Brain pericyte (primary cell): ENCODE measurements at regions not wholly inside any gene's neighbourhood (a gene's known extent, or its start where the extent isn't known, plus 50 kb on each side); places are given as distances from the start of the nearest gene placed in this dataset.

ENCODE experiments used
- DNase-seq: peaks from one replicate; pipeline ENCODE4 v3.0.0-alpha.2; 2012; ENCODE audit warnings: low read depth, low spot score

- DNase-seq = no peak
Observed at GRCh38 chr2:223383315-223383714, 218.8 kb downstream of the SCG2 start.

DNA sequence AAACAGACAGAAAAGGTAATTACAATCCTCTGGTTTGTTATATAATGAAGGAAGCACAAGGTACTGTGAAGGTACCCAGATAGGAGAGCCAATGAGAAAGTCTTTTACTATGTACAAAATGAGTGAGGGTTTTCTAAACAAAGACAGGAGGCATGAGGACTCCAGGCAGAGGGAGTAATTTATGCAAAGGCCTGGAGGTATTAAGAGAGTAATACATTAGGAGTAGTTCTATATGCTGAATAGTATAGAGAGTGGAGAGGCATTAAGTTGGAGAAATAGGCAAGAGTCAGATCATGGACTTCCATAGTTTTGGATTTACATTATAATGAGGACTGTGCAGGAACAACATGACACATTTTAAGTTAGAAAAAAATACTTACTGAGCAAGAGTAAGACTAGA is 216.0 kb downstream of the SCG2 start:
- DNase-seq = no peak

- no peak for DNase-seq
Observed at GRCh38 chr2:223386984-223387383, 215.2 kb downstream of the SCG2 start.

- DNase-seq = no peak
Observed at GRCh38 chr2:223389624-223390023, 212.5 kb downstream of the SCG2 start.

DNA sequence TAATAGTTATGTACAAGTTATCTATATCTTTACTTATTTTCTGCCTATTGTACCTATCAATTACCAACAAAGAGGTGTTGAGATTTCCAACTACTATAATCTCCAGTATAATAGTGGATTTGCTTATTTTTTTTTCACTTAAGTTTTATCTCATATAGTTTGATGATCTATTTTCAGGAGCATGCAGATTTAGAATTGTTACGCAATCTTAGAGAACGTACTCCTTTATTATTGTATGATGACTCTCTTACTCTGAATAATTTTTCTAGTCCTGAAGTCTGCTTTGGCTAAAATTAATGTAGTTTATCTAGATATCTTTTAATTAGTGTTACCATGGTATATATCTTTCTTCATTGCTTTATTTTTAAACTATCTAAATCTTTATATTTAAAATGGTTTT is 205.2 kb downstream of the SCG2 start:
- no peak for DNase-seq

DNA sequence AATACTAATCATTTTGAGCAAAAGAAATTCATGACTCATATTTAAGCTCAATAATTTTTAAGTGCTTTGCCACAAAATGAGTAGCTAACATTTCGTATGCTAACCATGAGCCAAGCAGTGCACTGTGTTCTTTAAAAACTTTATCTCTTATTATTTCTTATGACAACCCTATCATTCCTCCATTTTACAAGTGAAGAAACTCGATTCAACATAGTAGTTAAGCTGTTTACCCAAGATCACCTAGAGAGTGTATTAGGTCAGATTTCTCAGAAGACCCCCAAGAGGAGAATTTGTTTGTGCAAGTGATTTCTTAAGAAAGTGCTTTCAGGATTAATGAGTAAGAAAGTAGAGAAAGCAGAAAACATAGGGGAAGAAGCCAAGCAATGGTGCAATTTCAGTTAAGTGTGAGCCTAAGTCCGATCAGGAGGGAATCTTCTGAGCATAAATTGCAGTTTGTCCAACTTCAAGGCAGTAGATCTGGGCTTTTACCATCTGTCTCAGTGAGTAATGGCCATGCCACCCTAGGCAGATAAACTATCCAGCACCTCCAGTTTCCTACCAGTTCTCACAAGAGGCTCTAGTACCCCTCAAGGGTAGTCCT is 202.7 kb downstream of the SCG2 start:
- DNase-seq = no peak

GRCh38 chr2:223404616-223405015 is 197.5 kb downstream of the SCG2 start:
- no peak for DNase-seq

- no peak for DNase-seq
Observed at GRCh38 chr2:223414646-223415045, 187.5 kb downstream of the SCG2 start.

GRCh38 chr2:223415071-223415470 is 187.1 kb downstream of the SCG2 start:
- no peak for DNase-seq

GRCh38 chr2:223416815-223417610 is 185.1 kb downstream of the SCG2 start:
- DNase-seq = no peak

DNA sequence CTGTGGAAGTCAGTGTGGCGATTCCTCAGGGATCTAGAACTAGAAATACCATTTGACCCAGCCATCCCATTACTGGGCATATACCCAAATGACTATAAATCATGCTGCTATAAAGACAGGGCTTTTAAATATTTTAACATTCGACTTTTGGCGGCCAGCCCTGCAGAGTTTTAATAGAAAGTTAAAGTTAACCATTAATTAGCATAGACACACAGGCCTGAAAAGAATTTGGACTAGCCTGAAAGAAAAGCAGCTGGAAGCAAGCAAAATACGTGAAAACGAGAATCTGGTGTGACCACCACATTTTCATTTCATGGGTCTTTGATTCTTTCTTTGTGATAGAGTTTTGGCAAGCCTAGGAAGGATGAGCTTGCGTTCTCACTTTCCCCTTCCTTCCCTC is 184.0 kb downstream of the SCG2 start:
- DNase-seq = no peak

DNA sequence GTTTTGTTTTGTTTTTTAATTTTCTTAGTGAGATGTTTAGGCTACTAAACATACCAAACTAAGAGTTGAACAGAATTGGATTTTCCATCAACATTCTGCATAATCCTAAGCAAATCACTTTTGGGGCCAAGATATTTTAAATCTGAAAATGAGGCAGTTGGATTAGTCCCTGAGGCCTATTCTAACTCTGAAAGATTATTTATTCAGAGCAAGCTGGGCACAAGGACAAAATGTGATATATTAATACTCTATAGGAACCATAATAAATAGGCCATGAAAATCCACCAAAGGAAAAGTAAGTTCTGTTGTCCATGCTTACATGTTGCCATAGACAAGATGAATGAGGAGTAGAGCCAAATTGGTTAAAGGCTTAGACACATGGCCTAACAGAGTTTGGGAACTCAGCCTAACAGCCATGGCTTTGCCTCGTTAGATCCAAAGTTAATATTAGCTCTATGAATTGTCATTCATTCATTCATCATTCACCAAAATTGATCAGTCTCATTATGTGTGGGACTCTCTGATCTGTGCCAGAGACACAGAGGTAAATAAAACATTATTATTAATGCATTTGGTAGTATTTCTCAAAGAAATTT is 183.5 kb downstream of the SCG2 start:
- no peak for DNase-seq

GRCh38 chr2:223420048-223420447 is 182.1 kb downstream of the SCG2 start:
- DNase-seq = no peak

GRCh38 chr2:223431479-223431878 is 170.7 kb downstream of the SCG2 start:
- no peak for DNase-seq

GRCh38 chr2:223433461-223433860 is 168.7 kb downstream of the SCG2 start:
- DNase-seq = no peak

GRCh38 chr2:223437788-223438187 is 164.4 kb downstream of the SCG2 start:
- DNase-seq = no peak

DNA sequence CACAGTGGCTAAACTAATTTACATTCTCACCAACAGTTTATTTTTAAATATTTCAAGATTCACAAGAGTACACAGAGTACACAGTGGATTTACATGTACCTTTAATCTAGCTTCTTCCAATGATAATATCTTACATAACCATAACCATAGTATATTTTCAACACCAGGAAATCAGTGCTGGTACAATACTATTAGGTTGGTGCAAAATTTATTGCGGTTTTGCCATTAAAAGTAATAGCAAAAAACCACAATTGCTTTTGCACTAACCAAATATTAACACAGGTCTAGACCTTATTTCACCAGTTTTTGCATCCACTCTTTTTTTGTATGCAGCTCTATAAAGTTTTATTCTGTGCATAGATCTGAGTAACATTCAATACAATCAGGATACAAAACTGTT is 163.0 kb downstream of the SCG2 start:
- no peak for DNase-seq

DNA sequence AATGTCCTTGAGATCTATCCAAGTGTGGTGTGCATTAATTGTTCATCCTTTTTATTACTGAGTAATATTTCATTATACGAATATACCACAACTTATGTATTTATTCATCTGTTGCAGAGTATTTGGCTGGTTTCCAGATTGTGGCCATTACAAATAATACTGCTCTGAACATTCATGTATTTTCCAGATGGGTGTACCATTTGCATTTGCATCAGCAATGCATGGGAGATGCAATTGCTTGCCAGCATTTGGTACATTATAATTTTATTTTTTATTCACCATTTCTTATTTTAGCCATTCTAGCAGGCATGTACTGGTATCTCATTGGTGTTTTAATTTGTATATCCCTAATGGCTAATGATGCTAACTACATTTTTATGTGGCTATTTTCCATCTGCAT is 162.4 kb downstream of the SCG2 start:
- no peak for DNase-seq

DNA sequence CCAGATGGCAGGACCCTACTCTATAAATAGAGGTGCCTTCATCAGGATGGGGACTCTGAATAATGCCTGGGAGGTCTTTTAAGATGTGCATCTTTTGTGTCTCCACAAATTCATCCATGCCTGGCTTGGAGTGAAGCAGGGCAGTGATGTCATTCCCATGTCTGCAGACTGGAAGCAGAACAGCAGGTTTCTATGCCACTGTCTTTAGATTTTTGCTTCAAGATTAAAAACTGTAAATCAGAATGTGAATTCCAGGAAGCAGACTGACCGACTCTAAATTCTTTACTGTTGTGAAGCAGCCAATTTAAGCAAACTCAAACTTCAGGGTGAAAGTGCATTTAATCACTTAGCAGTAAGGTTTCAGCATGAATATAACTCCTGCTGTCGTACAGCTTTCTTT is 159.3 kb downstream of the SCG2 start:
- no peak for DNase-seq

GRCh38 chr2:223450246-223450645 is 151.9 kb downstream of the SCG2 start:
- no peak for DNase-seq

DNA sequence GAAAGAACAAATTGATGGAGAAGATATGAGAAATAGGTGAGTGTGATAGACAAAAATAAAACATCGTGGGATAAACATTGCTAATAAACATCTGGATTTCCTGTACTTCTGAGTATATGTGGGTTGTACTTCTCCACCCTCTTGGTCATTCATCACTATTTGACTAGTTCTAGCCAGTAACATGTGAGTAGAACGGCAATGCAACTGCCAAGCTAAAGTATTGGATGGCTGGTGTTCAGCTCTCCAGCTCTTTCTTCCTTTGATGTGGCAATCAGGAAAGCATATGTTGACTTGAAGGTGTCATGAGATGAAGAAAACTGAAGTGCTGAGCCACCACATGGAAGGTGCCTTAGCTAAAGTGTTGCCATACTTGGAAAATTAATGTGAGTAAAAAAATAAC is 144.9 kb downstream of the SCG2 start:
- DNase-seq = no peak

GRCh38 chr2:223459328-223459939 is 142.7 kb downstream of the SCG2 start:
- DNase-seq = no peak

DNA sequence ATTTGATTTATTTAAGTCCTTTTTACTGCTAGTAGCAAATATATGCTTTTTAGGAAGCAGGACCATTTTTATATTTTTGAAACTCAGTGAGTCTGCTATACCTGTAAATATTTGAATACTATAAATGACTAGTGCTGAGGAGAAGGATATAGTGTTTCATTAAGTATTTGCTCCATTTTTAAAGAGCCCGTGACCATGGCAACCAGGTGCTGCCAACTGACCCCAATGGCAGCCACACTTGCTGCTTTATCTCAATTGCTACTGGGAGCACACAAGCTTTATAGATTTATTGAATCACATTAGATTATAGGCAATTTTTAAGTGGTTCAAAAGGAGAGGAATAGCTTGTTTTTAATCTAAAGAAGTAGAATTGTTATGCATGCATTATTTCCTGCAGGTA is 142.0 kb downstream of the SCG2 start:
- DNase-seq = no peak
